GM19023 (cell line): ENCODE measurements at regions not wholly inside any gene's neighbourhood (a gene's known extent, or its start where the extent isn't known, plus 50 kb on each side); places are given as distances from the start of the nearest gene placed in this dataset.

ENCODE experiments used
- ATAC-seq: cut with Tn5 transposase; IDR thresholded peaks from one replicate; pipeline ENCODE4 v1.9.1; 2021; ENCODE audit warnings: mild to moderate bottlenecking, moderate library complexity; ENCODE audit not compliant: unreplicated experiment

- no peak for ATAC-seq
These were observed 1158.6 kb downstream of the CDH12 start for GRCh38 chr5:21694567-21694966.

GRCh38 chr5:21693591-21693990 is 1159.6 kb downstream of the CDH12 start:
- ATAC-seq: no peak

- ATAC-seq: no peak
These were observed 1163.6 kb downstream of the CDH12 start for GRCh38 chr5:21689587-21689986.

GRCh38 chr5:21688655-21689054 is 1164.5 kb downstream of the CDH12 start:
- ATAC-seq: no peak

GRCh38 chr5:21687621-21688020 is 1165.5 kb downstream of the CDH12 start:
- ATAC-seq: no peak

- no peak for ATAC-seq
These were observed 1166.4 kb downstream of the CDH12 start for GRCh38 chr5:21686706-21687105.

- ATAC-seq: no peak
These were observed 1167.6 kb downstream of the CDH12 start for GRCh38 chr5:21685522-21685921.

- ATAC-seq: no peak
These were observed 1168.2 kb downstream of the CDH12 start for GRCh38 chr5:21684992-21685391.

GRCh38 chr5:21681911-21682310 is 1171.2 kb downstream of the CDH12 start:
- ATAC-seq: no peak

- no peak for ATAC-seq
These were observed 1172.5 kb downstream of the CDH12 start for GRCh38 chr5:21680641-21681040.

- ATAC-seq: no peak
These were observed 1172.9 kb downstream of the CDH12 start for GRCh38 chr5:21680196-21680595.

GRCh38 chr5:21678526-21678925 is 1174.6 kb downstream of the CDH12 start:
- no peak for ATAC-seq

GRCh38 chr5:21672911-21673310 is 1180.2 kb downstream of the CDH12 start:
- ATAC-seq: no peak

GRCh38 chr5:21672360-21672759 is 1180.8 kb downstream of the CDH12 start:
- no peak for ATAC-seq

- ATAC-seq: no peak
These were observed 1187.6 kb downstream of the CDH12 start for GRCh38 chr5:21665524-21665923.

GRCh38 chr5:21663082-21663481 is 1190.1 kb downstream of the CDH12 start:
- ATAC-seq: no peak

GRCh38 chr5:21661184-21661583 is 1192.0 kb downstream of the CDH12 start:
- ATAC-seq: no peak

GRCh38 chr5:21654556-21654955 is 1198.6 kb downstream of the CDH12 start:
- no peak for ATAC-seq

- ATAC-seq: no peak
These were observed 1203.2 kb downstream of the CDH12 start for GRCh38 chr5:21649969-21650368.

- no peak for ATAC-seq
These were observed 1206.7 kb downstream of the CDH12 start for GRCh38 chr5:21646469-21646868.

GRCh38 chr5:21644032-21644431 is 1209.1 kb downstream of the CDH12 start:
- ATAC-seq: no peak

- ATAC-seq: no peak
These were observed 1210.8 kb downstream of the CDH12 start for GRCh38 chr5:21642312-21642711.

- no peak for ATAC-seq
These were observed 1229.3 kb downstream of the CDH12 start for GRCh38 chr5:21623831-21624230.
